DMS53 treated with DMSO at 0.1 percent for 48 hours (cell line): ENCODE measurements at regions not wholly inside any gene's neighbourhood (a gene's known extent, or its start where the extent isn't known, plus 50 kb on each side); places are given as distances from the start of the nearest gene placed in this dataset.

Source experiments
- DNase-seq: peaks from one replicate; lab custom pipeline; 2025; ENCODE audit not compliant: unreplicated experiment; lab: John Stamatoyannopoulos, UW

GRCh38 chr11:94671553-94672366, 96.4 kb upstream of the AMOTL1 start:
- DNase-seq, result no peak

GRCh38 chr11:94672636-94673035, 95.5 kb upstream of the AMOTL1 start:
- DNase-seq, result no peak

DNA sequence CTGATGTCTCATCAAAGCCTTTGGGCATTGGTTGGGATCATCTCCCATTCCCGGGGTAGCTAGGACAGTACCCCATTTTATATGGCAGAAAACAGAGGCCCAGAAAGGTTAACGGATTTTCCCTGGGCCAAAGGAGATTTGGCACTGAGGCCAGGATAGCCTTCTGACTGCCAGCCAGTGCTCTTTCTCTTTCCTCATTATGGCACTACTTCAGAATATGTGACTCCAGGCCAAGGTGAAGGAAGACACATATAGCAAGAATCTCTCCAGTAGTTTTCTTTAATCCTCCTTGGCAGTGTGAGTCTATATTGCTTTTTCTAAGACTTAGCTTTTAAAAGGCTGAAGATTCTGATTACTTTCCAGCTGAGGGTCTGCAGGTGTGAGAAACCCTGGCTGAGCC, 94.8 kb upstream of the AMOTL1 start:
- DNase-seq, result no peak

DNA sequence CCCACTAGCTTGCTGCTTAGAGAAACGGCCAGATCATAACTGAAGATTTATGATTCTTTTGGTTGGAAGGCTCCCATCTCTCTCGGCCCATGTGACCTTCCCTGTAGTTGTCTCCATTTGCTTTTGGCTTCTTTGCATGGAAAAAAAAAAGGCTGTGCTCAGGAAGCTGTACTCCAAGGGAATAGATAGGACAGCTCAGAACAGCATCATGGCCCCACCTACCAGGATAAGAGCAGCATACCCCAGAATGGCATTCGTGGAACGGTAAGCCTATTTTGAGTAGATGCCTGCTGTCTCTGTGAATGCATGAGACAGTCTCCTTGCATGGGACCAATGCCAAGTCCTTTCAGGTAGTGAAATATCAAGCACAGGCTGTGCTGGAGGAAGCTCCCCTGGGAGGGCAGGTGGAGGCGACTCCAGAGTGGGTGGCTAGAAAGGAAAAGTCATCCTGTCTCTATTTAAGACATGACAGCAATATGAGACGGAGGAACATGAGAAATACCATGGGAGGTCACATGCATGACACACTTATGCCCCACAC, 94.1 kb upstream of the AMOTL1 start:
- DNase-seq, result no peak

DNA sequence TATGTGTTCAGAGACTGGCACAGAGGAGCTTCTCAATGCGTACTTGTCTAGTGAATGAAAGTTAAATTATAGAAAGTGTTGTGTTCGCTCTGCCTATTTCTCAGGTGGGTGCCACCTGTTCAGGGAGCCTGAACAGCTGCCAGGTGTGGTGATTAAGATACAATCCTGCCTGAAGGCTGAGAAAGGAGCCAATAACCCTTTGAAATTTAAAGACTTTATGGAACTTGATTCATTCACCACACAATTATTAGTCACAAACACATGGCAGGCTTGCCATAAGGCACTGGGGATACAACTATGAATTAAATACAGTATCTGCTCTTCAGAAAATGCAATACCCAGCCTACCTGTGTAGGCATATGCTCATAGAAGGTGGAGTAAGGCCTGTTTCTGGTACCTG, 92.9 kb upstream of the AMOTL1 start:
- no peak for DNase-seq

GRCh38 chr11:94675813-94676212, 92.3 kb upstream of the AMOTL1 start:
- no peak for DNase-seq

DNA sequence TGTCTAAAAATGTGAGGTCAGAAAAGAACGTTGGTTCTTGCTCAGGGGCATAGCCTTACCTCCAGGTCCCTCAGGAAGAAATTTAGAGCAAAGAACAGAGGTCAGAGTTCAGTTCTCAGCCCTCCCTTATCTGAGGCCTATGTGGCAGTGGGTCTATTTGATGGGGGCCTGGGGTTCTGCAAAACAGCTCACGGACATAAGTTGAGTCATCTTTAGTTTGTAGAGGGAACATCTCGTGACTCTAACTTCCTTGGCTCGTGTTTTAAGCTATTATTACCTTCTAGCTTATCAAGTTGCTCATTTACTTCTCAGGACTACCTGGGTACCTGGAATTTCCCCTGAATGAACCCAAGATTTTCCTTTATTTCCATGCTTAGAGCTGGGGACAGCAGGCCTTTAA, 91.3 kb upstream of the AMOTL1 start:
- DNase-seq, result no peak

DNA sequence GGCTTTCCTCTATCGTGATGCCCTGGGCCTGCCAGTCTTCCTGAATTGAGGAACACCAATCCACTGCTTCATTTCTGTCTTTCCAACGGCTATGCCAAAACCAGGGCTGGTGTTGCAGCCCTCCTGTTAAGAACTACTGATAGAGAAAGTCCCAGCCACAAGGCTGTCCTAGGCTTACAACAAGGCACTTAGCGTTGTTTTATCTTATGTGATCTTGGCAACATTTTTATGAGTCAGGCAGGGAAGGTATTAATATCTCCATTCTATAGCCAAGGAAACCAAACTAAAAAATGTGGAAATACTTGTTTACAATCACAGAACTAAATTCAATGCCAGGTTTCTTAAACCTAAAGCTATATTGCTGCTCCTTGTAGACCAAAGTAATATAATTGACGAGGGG, 89.9 kb upstream of the AMOTL1 start:
- no peak for DNase-seq

DNA sequence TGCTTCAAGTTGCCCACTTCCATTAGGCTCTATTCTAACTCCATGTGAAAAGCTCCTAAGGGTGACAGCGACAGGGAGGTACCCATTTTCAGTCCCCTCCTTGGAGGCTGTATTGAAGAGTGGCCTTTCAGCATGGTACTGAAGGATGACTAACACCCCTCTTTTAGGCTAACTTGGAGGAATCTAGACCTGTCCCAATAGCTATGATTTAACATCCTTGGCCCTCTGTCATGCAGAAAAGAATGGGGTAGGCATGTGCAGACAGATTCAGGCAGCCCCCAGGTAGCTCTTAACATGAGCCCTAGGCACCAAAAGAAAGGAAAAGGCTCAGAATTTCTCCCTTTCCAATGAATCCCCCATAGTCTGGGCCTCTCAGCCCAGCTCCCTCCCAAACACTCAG, 89.3 kb upstream of the AMOTL1 start:
- no peak for DNase-seq

DNA sequence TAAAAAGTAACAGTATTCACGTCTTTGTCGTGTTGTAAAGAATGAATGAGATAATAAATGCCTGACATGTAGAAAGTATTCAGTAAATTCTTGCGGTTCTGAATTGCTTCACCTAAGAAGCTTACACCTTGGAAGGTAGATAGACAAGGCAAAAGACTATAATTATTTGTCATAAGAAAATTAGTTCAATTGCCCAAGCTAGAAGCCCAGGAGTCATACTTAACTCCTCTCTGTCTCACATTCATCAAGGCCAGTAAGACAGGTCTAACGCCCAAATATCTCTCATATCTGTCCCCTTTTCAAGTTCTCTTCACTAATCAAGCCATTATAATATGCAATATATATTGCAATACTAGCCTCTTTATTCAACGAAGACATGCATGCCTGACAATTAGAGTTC, 87.7 kb upstream of the AMOTL1 start:
- DNase-seq, result no peak

DNA sequence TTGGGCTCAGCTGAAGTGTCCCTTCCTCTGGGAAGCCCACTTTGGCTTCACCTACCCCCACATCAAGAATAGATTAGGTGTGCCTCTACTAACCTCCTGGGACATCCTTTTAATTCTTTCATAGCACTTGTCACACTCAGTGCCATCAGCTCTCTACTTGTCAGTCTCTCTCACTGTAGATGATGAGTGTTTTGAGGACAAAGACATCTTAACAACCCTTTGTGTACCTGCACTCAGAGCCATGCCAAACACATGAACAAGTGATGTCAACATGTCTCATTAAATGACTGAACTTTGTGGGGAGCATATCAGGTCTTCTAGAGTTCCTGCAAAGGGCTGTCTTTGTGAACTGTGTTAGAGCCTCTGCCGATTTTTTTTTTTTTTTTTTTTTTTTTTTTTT, 87.0 kb upstream of the AMOTL1 start:
- no peak for DNase-seq

DNA sequence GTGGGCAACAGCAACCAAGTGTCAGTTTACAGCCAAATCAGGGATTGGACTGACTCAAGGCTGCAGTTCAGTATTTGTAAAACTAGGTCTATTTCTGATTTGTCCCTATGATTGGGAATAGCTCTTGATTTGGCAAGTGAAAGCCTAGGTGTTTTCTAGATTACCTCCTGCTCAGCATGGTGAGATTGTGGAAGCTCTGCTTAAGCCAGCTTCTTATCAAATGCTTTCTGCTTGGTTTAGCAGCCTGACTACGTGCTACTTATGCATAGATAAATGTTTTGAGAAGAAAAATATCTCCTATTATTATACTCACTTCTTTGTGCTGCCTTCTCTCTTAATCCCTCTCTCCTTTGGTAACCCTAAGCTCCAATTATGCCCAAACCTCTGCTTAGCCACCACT, 86.3 kb upstream of the AMOTL1 start:
- DNase-seq, result no peak

DNA sequence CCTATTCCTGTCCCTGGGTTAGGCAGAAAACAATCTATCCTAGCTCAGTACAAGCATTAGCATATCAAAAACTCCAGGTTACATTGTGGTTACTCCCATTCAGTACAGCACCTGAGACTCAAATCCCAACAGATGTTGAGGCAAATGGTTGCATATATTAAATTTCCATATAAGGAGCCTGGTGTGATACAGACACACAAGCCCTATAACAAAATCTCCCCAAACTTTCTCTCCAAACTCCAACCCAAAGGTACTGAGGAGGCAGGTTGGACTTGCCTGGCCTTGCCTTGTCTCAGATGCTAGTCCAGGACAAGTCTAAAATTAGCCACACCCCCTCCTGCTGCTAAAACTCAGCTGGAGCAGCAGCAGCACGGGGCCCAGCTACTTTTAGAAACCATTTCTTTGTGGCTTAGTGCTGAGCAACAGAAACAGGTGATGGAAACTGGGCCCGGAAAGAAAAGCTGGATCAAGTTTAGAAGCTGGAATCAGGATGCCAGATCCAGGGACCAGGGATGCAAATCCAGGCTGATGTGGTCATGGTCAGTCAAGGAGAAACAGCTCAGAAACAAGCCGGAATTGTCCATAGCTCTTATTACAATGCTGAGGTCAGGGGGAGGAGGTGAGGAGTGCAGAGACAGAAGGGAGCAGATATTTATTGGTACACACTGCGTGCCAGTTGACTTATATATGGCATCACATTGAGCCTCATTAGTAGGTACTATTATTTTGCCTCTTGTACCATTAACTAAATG, 73.7 kb upstream of the AMOTL1 start:
- DNase-seq, result no peak

GRCh38 chr11:94697156-94697555, 71.0 kb upstream of the AMOTL1 start:
- no peak for DNase-seq

DNA sequence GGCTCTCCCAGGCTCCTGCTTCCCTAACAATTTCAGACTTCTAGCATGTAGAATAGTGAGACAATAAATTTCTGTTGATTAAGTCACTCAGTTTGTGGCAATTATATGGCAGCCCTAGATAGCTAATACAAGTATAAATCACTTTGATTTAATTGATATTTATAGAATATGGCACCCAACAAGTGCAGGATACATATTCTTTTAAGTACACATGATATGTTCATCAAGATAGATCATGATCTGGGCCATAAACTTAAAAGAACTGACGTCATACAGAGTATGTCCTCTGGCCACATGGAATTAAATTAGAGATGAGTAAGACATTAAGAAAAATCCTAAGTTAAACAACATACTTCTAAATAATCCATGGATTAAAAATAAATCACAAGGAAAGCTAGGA, 67.5 kb upstream of the AMOTL1 start:
- no peak for DNase-seq

DNA sequence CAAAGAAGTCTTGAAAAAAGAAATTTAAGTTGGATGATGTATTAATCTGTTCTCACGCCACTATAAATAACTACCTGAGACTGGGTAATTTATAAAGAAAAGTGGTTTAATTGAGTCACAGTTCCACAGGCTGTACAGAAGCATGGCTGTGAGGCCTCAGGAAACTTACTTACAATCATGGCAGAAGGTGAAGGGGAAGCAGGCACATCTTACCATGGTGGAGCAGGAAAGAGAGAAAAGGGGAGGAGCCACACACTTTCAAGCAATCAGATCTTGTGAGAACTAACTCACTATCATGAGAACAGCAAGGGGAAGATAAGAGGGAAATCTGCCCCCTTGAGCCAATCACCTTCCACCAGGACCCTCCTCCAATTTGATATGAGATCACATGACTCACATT, 65.7 kb upstream of the AMOTL1 start:
- no peak for DNase-seq

GRCh38 chr11:94705419-94705818, 62.7 kb upstream of the AMOTL1 start:
- DNase-seq, result no peak

GRCh38 chr11:94705891-94706615, 62.1 kb upstream of the AMOTL1 start:
- DNase-seq, result no peak

GRCh38 chr11:94708176-94708575, 60.0 kb upstream of the AMOTL1 start:
- no peak for DNase-seq

DNA sequence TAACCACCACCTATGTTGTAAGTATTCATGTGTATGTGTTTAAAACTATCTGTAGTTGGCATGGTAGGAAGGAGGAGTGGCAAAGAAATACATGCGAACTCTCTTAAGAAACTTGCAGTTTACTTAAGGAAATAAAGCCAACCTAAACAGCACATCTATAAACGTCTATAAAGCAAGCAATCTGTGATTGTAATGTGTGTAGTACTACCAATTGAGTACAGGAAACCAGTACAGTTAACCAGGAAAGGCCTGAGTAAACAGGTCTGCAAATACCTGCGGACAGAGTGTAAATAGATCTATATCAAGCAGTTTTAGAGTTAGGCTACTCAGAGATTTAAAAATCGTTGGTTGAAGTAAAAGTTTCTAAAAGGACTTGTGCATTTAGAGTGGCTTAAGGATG, 59.5 kb upstream of the AMOTL1 start:
- DNase-seq, result peak; percentile 64

GRCh38 chr11:94715225-94715624, 52.9 kb upstream of the AMOTL1 start:
- no peak for DNase-seq

- no peak for DNase-seq
Observed at GRCh38 chr11:94717667-94718066, 50.5 kb upstream of the AMOTL1 start.
